Heart left ventricle (tissue), 13 donors: ENCODE measurements at regions not wholly inside any gene's neighbourhood (a gene's known extent, or its start where the extent isn't known, plus 50 kb on each side); places are given as distances from the start of the nearest gene placed in this dataset.

Source experiments
- POLR2A ChIP-seq, 2 donors: fragments of 450-650 bp; IDR thresholded peaks; one replicate each; pipeline ENCODE4 v1.6.1; 2017; ENCODE audit warnings: antibody characterized with exemption in 2 of 2, mild to moderate bottlenecking in 2 of 2, moderate library complexity in 2 of 2
- TF ChIP-seq, protein P1 (sequence below), 12 donors: fragments of 200-600 bp; sonication (generic) in 4 of 12; IDR thresholded peaks; one replicate each; pipeline versions ENCODE4 v1.5.0 to v1.8.0; 2018 to 2022; ENCODE audit warnings: antibody characterized with exemption in 12 of 12, mild to moderate bottlenecking in 5 of 12
- donor health status: ischemic (EF 13 %, LVEDD 7.1; RV severe dilation, severe dysfunction).
- donor health status: DM: no; HTN: yes; CAD: no.
- donor health status: DM: no; HTN: no; CAD: no.
- donor health status: ischemic (EF 25% LVEDD 6.9; RV normal size, moderate dysfunction).
- donor health status: ischemic (EF 25% LVEDD 5.7; RV mildly dilated, moderate dysfunction).
- donor health status: ischemic (EF 35%, LVEDD 5.7; RV mildly dilated, moderate dysfunction).
- donor health status: nonischemic (EF 11% LVEDD 7.7; RV severe dilation, severe dysfunction).
- donor health status: DM: yes; HTN: yes; CAD: no.
- donor health status: PGD.
- donor health status: ischemic (EF 29% LVEDD 5.4; RV normal size, mild dysfunction).
- donor health status: nonischemic (EF 23%, LVEDD 6.1; RV moderate dilation, normal function).

DNA sequence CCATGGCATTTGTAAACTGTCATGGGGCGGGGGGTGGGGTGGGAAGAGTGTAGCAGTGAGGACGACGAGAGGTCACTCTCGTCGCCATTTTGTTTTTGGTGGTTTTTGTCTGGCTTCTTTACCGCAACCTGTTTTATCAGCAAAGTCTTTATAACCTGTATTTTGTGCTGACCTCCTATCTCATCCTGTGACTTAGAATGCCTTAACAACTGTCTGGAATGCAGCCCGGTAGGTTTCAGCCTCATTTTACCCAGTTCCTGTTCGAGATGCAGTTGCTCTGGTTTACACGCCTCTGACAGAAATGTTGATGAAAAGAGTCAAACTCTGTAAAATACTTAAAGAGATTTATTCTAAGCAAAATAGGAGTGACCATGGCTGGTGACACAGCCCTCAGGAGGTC lies 852.0 kb downstream of the DACH1 start:
- TF ChIP-seq, protein P1, sequence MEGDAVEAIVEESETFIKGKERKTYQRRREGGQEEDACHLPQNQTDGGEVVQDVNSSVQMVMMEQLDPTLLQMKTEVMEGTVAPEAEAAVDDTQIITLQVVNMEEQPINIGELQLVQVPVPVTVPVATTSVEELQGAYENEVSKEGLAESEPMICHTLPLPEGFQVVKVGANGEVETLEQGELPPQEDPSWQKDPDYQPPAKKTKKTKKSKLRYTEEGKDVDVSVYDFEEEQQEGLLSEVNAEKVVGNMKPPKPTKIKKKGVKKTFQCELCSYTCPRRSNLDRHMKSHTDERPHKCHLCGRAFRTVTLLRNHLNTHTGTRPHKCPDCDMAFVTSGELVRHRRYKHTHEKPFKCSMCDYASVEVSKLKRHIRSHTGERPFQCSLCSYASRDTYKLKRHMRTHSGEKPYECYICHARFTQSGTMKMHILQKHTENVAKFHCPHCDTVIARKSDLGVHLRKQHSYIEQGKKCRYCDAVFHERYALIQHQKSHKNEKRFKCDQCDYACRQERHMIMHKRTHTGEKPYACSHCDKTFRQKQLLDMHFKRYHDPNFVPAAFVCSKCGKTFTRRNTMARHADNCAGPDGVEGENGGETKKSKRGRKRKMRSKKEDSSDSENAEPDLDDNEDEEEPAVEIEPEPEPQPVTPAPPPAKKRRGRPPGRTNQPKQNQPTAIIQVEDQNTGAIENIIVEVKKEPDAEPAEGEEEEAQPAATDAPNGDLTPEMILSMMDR (IDR thresholded peaks at IDR 0.05): no peak
- TF ChIP-seq POLR2A (IDR thresholded peaks at IDR 0.05): no peak
